Glomerular endothelial cell (primary cell): ENCODE measurements at regions not wholly inside any gene's neighbourhood (a gene's known extent, or its start where the extent isn't known, plus 50 kb on each side); places are given as distances from the start of the nearest gene placed in this dataset.
"Not testable (repeated sequence)": the region's sequence is repeated elsewhere in the genome, so short reads cannot be mapped to it uniquely, and the experiment has no call there.

Experiments used
- DNase-seq: peaks from one replicate; pipeline ENCODE4 v3.0.0-alpha.2; 2011; ENCODE audit warnings: low read depth, low spot score; ENCODE audit errors: extremely low read depth

- DNase-seq = no peak
Observed at GRCh38 chr3:181279239-181279565, 289.7 kb upstream of the DNAJC19 start.

GRCh38 chr3:181278468-181279238 lies 289.1 kb upstream of the DNAJC19 start:
- no peak for DNase-seq

- DNase-seq = no peak
Observed at GRCh38 chr3:181276358-181276896, 286.9 kb upstream of the DNAJC19 start.

- DNase-seq = no peak
Observed at GRCh38 chr3:181274025-181274424, 284.5 kb upstream of the DNAJC19 start.

- DNase-seq = no peak
Observed at GRCh38 chr3:181267312-181267711, 277.8 kb upstream of the DNAJC19 start.

GRCh38 chr3:181265750-181266333 lies 276.3 kb upstream of the DNAJC19 start:
- no peak for DNase-seq

- DNase-seq = no peak
Observed at GRCh38 chr3:181264486-181264885, 274.9 kb upstream of the DNAJC19 start.

- no peak for DNase-seq
Observed at GRCh38 chr3:181253796-181254195, 264.3 kb upstream of the DNAJC19 start.

- no peak for DNase-seq
Observed at GRCh38 chr3:181252631-181253030, 263.1 kb upstream of the DNAJC19 start.

- DNase-seq = no peak
Observed at GRCh38 chr3:181250714-181251113, 261.2 kb upstream of the DNAJC19 start.

- DNase-seq = no peak
Observed at GRCh38 chr3:181239441-181239840, 249.9 kb upstream of the DNAJC19 start.

- DNase-seq = no peak
Observed at GRCh38 chr3:181230258-181230657, 240.7 kb upstream of the DNAJC19 start.

GRCh38 chr3:181213347-181213746 lies 223.8 kb upstream of the DNAJC19 start:
- DNase-seq = no peak

GRCh38 chr3:181212271-181212670 lies 222.7 kb upstream of the DNAJC19 start:
- no peak for DNase-seq

GRCh38 chr3:181210275-181210674 lies 220.7 kb upstream of the DNAJC19 start:
- peak; percentile 10 for DNase-seq

- DNase-seq = no peak
Observed at GRCh38 chr3:181189556-181189955, 200.0 kb upstream of the DNAJC19 start.

GRCh38 chr3:181183764-181184163 lies 194.2 kb upstream of the DNAJC19 start:
- no peak for DNase-seq

GRCh38 chr3:181183057-181183456 lies 193.5 kb upstream of the DNAJC19 start:
- not testable (repeated sequence) for DNase-seq

GRCh38 chr3:181178991-181179390 lies 189.5 kb upstream of the DNAJC19 start:
- DNase-seq = no peak

- peak; percentile 9 for DNase-seq
Observed at GRCh38 chr3:181176601-181177000, 187.1 kb upstream of the DNAJC19 start.

GRCh38 chr3:181174676-181175233 lies 185.2 kb upstream of the DNAJC19 start:
- no peak for DNase-seq

- DNase-seq = no peak
Observed at GRCh38 chr3:181174022-181174421, 184.5 kb upstream of the DNAJC19 start.
